ENCODE measurements at regions not wholly inside any gene's neighbourhood (a gene's known extent, or its start where the extent isn't known, plus 50 kb on each side); places are given as distances from the start of the nearest gene placed in this dataset.

- TF ChIP-seq CTCF (IDR thresholded peaks at IDR 0.05; ENCODE audit: insufficient read depth, low read depth, low read length), result no peak
- no peak for TF ChIP-seq EZH2 (IDR thresholded peaks at IDR 0.05; ENCODE audit: insufficient read depth, low read length)
These were observed 58.2 kb downstream of the MAF start for GRCh38 chr16:79542237-79542774.
